Astrocyte (in vitro differentiated cells and primary cell): ENCODE measurements at regions not wholly inside any gene's neighbourhood (a gene's known extent, or its start where the extent isn't known, plus 50 kb on each side); places are given as distances from the start of the nearest gene placed in this dataset.

Experiments
- DNase-seq: peaks from one replicate; pipeline ENCODE4 v3.0.0-alpha.2; 2010; ENCODE audit warnings: low read depth
- FAIRE-seq: peaks from 2 replicates; lab custom pipeline; 2011; peaks lifted over from hg19 to GRCh38; lab: Jason Lieb, UNC
- H2AFZ ChIP-seq: 2 replicates; pipeline ENCODE4 v1.6.0; 2012; ENCODE audit warnings: low read depth, low read length, inconsistent platforms
- H3K27ac ChIP-seq: 2 replicates; pipeline ENCODE4 v1.5.1; 2011; ENCODE audit warnings: low read depth, low read length, inconsistent platforms
- H3K27me3 ChIP-seq: 2 replicates; pipeline ENCODE4 v1.6.0; 2011; ENCODE audit warnings: low read length, inconsistent platforms; ENCODE audit not compliant: insufficient read depth
- H3K36me3 ChIP-seq: 2 replicates; pipeline ENCODE4 v1.5.1; 2011; ENCODE audit warnings: low read length, inconsistent platforms; ENCODE audit not compliant: insufficient read depth
- H3K4me1 ChIP-seq: 2 replicates; pipeline ENCODE4 v1.5.1; 2011; ENCODE audit warnings: low read length, inconsistent platforms; ENCODE audit not compliant: insufficient read depth
- H3K4me2 ChIP-seq: 2 replicates; pipeline ENCODE4 v1.6.0; 2012; ENCODE audit warnings: low read length, inconsistent platforms
- H3K4me3 ChIP-seq: 2 replicates; pipeline ENCODE4 v1.5.1; 2011; ENCODE audit warnings: low read depth, mild to moderate bottlenecking, low read length, inconsistent platforms; ENCODE audit not compliant: insufficient read depth
- H3K79me2 ChIP-seq: 2 replicates; pipeline ENCODE4 v1.6.0; 2012; ENCODE audit warnings: mild to moderate bottlenecking, low read length, inconsistent platforms; ENCODE audit not compliant: insufficient read depth
- H3K9ac ChIP-seq: 2 replicates; pipeline ENCODE4 v1.6.0; 2012; ENCODE audit warnings: mild to moderate bottlenecking, low read length, inconsistent platforms
- H3K9me3 ChIP-seq: 2 replicates; pipeline ENCODE4 v1.5.1; 2012; ENCODE audit warnings: low read depth, mild to moderate bottlenecking, low read length, inconsistent platforms; ENCODE audit not compliant: insufficient read depth
- H4K20me1 ChIP-seq: 2 replicates; pipeline ENCODE4 v1.6.0; 2012; ENCODE audit warnings: low read length, inconsistent platforms; ENCODE audit not compliant: insufficient read depth
- H3K27ac Mint-ChIP-seq: one replicate; pipeline ENCODE4 v1.8.0; 2021; ENCODE audit warnings: mild to moderate bottlenecking, mixed read lengths; ENCODE audit not compliant: unreplicated experiment
- H3K27me3 Mint-ChIP-seq: one replicate; pipeline ENCODE4 v1.8.0; 2021; ENCODE audit warnings: low read depth, mixed read lengths; ENCODE audit not compliant: unreplicated experiment
- H3K36me3 Mint-ChIP-seq: one replicate; pipeline ENCODE4 v1.8.0; 2021; ENCODE audit warnings: low read depth, mixed read lengths; ENCODE audit not compliant: unreplicated experiment
- H3K4me1 Mint-ChIP-seq: one replicate; pipeline ENCODE4 v1.8.0; 2021; ENCODE audit warnings: low read depth, mixed read lengths; ENCODE audit not compliant: unreplicated experiment
- H3K4me3 Mint-ChIP-seq: one replicate; pipeline ENCODE4 v1.8.0; 2021; ENCODE audit warnings: mild to moderate bottlenecking, moderate library complexity, mixed read lengths; ENCODE audit not compliant: unreplicated experiment
- H3K9me3 Mint-ChIP-seq: one replicate; pipeline ENCODE4 v1.8.0; 2021; ENCODE audit warnings: mild to moderate bottlenecking, mixed read lengths; ENCODE audit not compliant: unreplicated experiment
- EZH2 ChIP-seq: IDR thresholded peaks from 2 replicates; pipeline ENCODE4 v1.6.1; 2012; ENCODE audit warnings: mild to moderate bottlenecking, low read length, inconsistent platforms; ENCODE audit not compliant: insufficient read depth
- TF ChIP-seq, protein P1 (sequence below): IDR thresholded peaks from 2 replicates; pipeline ENCODE4 v1.5.1; 2011; ENCODE audit warnings: low read depth, mild to moderate bottlenecking, inconsistent platforms, low read length, moderate library complexity; ENCODE audit not compliant: insufficient read depth

DNA sequence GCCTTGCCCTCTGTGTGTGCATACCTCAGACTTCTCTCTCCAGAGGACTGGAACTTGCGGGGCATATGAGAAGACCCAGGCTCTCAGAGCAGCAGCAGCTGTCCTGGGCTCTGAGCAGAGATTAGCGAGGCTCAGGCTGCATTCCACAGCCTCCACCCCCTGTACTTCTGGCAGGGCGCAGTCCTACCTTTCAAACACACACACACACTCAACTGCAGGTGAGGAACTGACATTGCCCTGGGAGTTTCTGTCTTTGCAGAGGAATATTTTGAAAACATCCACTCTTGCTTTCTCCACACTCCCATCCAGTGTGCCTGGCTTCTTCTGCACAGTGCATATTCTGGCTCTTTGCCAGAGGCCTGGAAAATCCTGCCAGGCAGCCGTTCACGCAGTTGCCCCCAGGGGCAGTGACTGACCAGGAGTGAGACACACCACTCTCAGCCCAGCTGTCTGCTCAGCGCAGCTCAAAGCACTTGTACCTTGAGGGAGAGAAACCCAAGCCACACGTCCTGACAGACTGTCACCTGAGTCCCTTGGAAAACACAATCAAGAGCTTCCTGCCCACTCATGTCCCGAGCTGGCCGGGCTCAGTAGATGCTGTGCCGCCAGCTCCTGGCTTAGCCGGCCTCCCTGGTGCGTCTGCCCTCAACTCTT, 460.8 kb downstream of the RNF144A start:
- no peaks in the 10 kb centered on the region for H3K36me3 Mint-ChIP-seq
- H3K27ac ChIP-seq: no peak overlapping the region

DNA sequence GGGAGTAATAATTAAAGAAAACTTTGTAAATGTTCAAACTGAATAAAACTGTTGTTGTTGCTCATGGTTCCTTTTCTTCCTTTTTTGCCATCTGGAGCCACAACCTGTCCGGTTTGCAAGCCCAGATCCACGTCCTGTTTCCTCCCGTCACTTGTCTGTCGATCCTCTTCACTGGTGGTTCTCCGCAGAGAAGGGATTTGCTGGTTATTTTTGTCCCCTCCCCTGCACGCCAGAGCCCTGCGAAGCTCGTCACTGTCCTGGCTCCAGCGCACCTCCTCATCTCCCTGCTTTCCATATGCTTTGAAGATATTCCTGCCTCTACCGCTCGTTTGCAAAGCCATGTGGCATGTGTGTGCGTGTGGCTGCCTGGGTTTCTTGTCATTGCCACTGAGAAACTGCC, 461.4 kb downstream of the RNF144A start:
- TF ChIP-seq, protein P1, sequence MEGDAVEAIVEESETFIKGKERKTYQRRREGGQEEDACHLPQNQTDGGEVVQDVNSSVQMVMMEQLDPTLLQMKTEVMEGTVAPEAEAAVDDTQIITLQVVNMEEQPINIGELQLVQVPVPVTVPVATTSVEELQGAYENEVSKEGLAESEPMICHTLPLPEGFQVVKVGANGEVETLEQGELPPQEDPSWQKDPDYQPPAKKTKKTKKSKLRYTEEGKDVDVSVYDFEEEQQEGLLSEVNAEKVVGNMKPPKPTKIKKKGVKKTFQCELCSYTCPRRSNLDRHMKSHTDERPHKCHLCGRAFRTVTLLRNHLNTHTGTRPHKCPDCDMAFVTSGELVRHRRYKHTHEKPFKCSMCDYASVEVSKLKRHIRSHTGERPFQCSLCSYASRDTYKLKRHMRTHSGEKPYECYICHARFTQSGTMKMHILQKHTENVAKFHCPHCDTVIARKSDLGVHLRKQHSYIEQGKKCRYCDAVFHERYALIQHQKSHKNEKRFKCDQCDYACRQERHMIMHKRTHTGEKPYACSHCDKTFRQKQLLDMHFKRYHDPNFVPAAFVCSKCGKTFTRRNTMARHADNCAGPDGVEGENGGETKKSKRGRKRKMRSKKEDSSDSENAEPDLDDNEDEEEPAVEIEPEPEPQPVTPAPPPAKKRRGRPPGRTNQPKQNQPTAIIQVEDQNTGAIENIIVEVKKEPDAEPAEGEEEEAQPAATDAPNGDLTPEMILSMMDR: no peak
- TF ChIP-seq EZH2: no peak
- Mint-ChIP-seq H3K27ac (no peak overlapping the region), H3K9me3 (no peaks in the 10 kb centered on the region), H3K36me3 (no peaks in the 10 kb centered on the region), H3K4me1 (no peaks in the 10 kb centered on the region), H3K4me3 (no peak overlapping the region), H3K27me3 (peaks cover 9% of the 10 kb centered on the region)
- H3K9ac ChIP-seq: no peak overlapping the region
- H3K4me3 ChIP-seq: no peak overlapping the region
- FAIRE-seq (no peak), DNase-seq (no peak)
- H3K27me3 ChIP-seq: no peaks in the 10 kb centered on the region
- H4K20me1 ChIP-seq: no peaks in the 10 kb centered on the region
- H3K27ac ChIP-seq: no peak overlapping the region
- H3K4me2 ChIP-seq: no peak overlapping the region
- H3K36me3 ChIP-seq: no peaks in the 10 kb centered on the region
- no peaks in the 10 kb centered on the region for H3K9me3 ChIP-seq
- H3K79me2 ChIP-seq: no peaks in the 10 kb centered on the region
- H2AFZ ChIP-seq: no peak overlapping the region
- no peaks in the 10 kb centered on the region for H3K4me1 ChIP-seq

More for the DNA sequence above, 460.8 kb downstream of the RNF144A start:
- Mint-ChIP-seq H3K4me3 (no peak overlapping the region), H3K9me3 (no peaks in the 10 kb centered on the region), H3K27me3 (peaks cover 8% of the 10 kb centered on the region), H3K27ac (no peak overlapping the region), H3K4me1 (no peaks in the 10 kb centered on the region)
- TF ChIP-seq EZH2: no peak
- TF ChIP-seq, protein P1: no peak
- Histone ChIP-seq H3K4me2 (no peak overlapping the region), H4K20me1 (no peaks in the 10 kb centered on the region), H3K36me3 (no peaks in the 10 kb centered on the region), H3K4me1 (no peaks in the 10 kb centered on the region), H3K9ac (no peak overlapping the region), H3K9me3 (no peaks in the 10 kb centered on the region), H3K79me2 (no peaks in the 10 kb centered on the region), H2AFZ (no peak overlapping the region), H3K4me3 (no peak overlapping the region), H3K27me3 (no peaks in the 10 kb centered on the region)
- FAIRE-seq: no peak
- DNase-seq: no peak

DNA sequence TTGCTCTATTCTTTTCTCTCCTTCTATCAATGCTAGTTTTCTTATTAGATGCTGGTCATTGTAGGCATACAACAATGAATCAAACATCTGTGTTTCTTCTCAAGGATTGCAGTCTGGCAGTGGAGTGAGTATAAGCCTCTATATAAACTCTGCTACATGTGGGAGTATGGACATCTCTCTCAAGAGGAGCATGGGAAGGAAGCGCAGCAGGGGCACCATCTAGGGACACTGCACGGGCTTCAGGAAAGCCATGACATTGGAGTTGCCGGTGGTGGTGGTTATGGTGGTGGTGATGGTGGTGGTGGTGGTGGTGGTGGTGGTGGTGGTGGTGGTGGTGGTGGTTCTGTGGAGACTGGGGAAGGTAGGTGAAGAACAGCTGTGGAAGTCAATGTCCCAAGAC, 462.6 kb downstream of the RNF144A start:
- no peaks in the 10 kb centered on the region for H3K4me1 Mint-ChIP-seq
- H4K20me1 ChIP-seq: no peaks in the 10 kb centered on the region
- H3K36me3 ChIP-seq: no peaks in the 10 kb centered on the region
- H3K9ac ChIP-seq: no peak overlapping the region
- no peak for TF ChIP-seq EZH2
- TF ChIP-seq, protein P1: no peak
- DNase-seq: no peak
- no peaks in the 10 kb centered on the region for H3K9me3 ChIP-seq
- no peaks in the 10 kb centered on the region for H3K4me1 ChIP-seq
- H3K9me3 Mint-ChIP-seq: no peaks in the 10 kb centered on the region
- no peak for FAIRE-seq
- H3K4me2 ChIP-seq: no peak overlapping the region
- H3K4me3 ChIP-seq: no peak overlapping the region
- no peak overlapping the region for H3K27ac ChIP-seq
- no peak overlapping the region for H3K27ac Mint-ChIP-seq
- H3K79me2 ChIP-seq: no peaks in the 10 kb centered on the region
- peaks cover 9% of the 10 kb centered on the region for H3K27me3 Mint-ChIP-seq
- H3K36me3 Mint-ChIP-seq: no peaks in the 10 kb centered on the region
- no peak overlapping the region for H3K4me3 Mint-ChIP-seq
- no peak overlapping the region for H2AFZ ChIP-seq
- no peaks in the 10 kb centered on the region for H3K27me3 ChIP-seq
